Liver (tissue), 3 donors: ENCODE measurements at regions not wholly inside any gene's neighbourhood (a gene's known extent, or its start where the extent isn't known, plus 50 kb on each side); places are given as distances from the start of the nearest gene placed in this dataset.

Experiments used
- EGR1 ChIP-seq, 2 donors: IDR thresholded peaks; 2 replicates each; pipeline ENCODE4 v1.6.1; 2016 to 2018; ENCODE audit warnings: antibody characterized with exemption in 2 of 2, low read depth in 2 of 2
- GABPA ChIP-seq, 2 donors: IDR thresholded peaks in 1 of 2; conservative IDR thresholded peaks in 1 of 2; 2 replicates each; pipeline ENCODE4 v1.6.1; 2016; ENCODE audit warnings: antibody characterized with exemption in 2 of 2, mild to moderate bottlenecking in 1 of 2, moderate library complexity in 1 of 2
- RAD21 ChIP-seq, 2 donors: IDR thresholded peaks; 2 replicates each; pipeline ENCODE4 v1.6.1; 2016; ENCODE audit warnings: antibody characterized with exemption in 2 of 2, mild to moderate bottlenecking in 2 of 2
- RXRA ChIP-seq, 2 donors: IDR thresholded peaks; 2 replicates each; pipeline ENCODE4 v1.6.1; 2017 to 2018; ENCODE audit warnings: antibody characterized with exemption in 2 of 2, mild to moderate bottlenecking in 1 of 2
- SP1 ChIP-seq: IDR thresholded peaks from 2 replicates; pipeline ENCODE4 v1.6.1; 2018; ENCODE audit warnings: antibody characterized with exemption, mild to moderate bottlenecking
- TAF1 ChIP-seq: conservative IDR thresholded peaks from 2 replicates; pipeline ENCODE4 v1.6.1; 2016; ENCODE audit warnings: antibody characterized with exemption, mild to moderate bottlenecking
- YY1 ChIP-seq: IDR thresholded peaks from 2 replicates; pipeline ENCODE4 v1.6.1; 2016; ENCODE audit warnings: antibody characterized with exemption, mild to moderate bottlenecking
- TF ChIP-seq, protein P1 (sequence below): fragments of 150-350 bp; IDR thresholded peaks from 2 replicates; pipeline ENCODE4 v1.5.1; 2017; ENCODE audit warnings: improper control_type of control experiment, low read depth, low read length; ENCODE audit not compliant: missing input control
- TF ChIP-seq, protein P2 (sequence below): IDR thresholded peaks from 2 replicates; pipeline ENCODE4 v1.6.1; 2016; ENCODE audit warnings: antibody characterized with exemption, mild to moderate bottlenecking
- TF ChIP-seq, protein P3 (sequence below): IDR thresholded peaks from 2 replicates; pipeline ENCODE4 v1.6.1; 2016; ENCODE audit warnings: antibody characterized with exemption
- TF ChIP-seq, protein P4 (sequence below): IDR thresholded peaks from 2 replicates; pipeline ENCODE4 v1.6.1; 2016; ENCODE audit warnings: antibody characterized with exemption
- TF ChIP-seq, protein P5 (sequence below): IDR thresholded peaks from 2 replicates; pipeline ENCODE4 v1.6.1; 2016; ENCODE audit warnings: antibody characterized with exemption
- donor health status: healthy.
- donor health status: healthy.

DNA sequence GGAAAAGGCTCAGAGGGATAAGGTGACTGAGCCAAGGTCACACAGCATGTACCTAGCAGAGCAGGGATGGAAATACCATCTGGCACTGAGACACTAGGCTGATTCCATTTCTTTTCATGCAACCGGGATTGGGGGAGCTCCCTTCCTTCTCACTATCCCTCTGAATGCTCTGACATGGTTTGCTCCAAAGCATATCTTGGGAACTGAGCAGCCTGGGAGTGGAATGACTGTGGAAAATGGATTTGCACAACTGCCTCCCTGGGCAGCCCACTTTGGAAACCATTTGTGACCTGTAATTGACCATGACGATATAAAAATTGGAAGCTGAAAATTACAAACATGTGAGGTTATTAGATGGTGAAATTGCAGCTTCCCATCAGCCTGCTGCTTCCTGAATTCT, 309.0 kb upstream of the CHD6 start:
- TF ChIP-seq, protein P1, sequence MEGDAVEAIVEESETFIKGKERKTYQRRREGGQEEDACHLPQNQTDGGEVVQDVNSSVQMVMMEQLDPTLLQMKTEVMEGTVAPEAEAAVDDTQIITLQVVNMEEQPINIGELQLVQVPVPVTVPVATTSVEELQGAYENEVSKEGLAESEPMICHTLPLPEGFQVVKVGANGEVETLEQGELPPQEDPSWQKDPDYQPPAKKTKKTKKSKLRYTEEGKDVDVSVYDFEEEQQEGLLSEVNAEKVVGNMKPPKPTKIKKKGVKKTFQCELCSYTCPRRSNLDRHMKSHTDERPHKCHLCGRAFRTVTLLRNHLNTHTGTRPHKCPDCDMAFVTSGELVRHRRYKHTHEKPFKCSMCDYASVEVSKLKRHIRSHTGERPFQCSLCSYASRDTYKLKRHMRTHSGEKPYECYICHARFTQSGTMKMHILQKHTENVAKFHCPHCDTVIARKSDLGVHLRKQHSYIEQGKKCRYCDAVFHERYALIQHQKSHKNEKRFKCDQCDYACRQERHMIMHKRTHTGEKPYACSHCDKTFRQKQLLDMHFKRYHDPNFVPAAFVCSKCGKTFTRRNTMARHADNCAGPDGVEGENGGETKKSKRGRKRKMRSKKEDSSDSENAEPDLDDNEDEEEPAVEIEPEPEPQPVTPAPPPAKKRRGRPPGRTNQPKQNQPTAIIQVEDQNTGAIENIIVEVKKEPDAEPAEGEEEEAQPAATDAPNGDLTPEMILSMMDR = no peak
- TF ChIP-seq, protein P2, sequence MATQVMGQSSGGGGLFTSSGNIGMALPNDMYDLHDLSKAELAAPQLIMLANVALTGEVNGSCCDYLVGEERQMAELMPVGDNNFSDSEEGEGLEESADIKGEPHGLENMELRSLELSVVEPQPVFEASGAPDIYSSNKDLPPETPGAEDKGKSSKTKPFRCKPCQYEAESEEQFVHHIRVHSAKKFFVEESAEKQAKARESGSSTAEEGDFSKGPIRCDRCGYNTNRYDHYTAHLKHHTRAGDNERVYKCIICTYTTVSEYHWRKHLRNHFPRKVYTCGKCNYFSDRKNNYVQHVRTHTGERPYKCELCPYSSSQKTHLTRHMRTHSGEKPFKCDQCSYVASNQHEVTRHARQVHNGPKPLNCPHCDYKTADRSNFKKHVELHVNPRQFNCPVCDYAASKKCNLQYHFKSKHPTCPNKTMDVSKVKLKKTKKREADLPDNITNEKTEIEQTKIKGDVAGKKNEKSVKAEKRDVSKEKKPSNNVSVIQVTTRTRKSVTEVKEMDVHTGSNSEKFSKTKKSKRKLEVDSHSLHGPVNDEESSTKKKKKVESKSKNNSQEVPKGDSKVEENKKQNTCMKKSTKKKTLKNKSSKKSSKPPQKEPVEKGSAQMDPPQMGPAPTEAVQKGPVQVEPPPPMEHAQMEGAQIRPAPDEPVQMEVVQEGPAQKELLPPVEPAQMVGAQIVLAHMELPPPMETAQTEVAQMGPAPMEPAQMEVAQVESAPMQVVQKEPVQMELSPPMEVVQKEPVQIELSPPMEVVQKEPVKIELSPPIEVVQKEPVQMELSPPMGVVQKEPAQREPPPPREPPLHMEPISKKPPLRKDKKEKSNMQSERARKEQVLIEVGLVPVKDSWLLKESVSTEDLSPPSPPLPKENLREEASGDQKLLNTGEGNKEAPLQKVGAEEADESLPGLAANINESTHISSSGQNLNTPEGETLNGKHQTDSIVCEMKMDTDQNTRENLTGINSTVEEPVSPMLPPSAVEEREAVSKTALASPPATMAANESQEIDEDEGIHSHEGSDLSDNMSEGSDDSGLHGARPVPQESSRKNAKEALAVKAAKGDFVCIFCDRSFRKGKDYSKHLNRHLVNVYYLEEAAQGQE = no peak
- TF ChIP-seq SP1 (no peak), EGR1 (IDR thresholded peaks at IDR 0.05; ENCODE audit: low read depth in 2 of 2) (no peak), TAF1 (no peak), YY1 (no peak), GABPA (IDR thresholded peaks at IDR 0.05 in 1 of 2, conservative IDR thresholded peaks at IDR 0.05 in 1 of 2) (no peak), RAD21 (IDR thresholded peaks at IDR 0.05) (no peak), RXRA (IDR thresholded peaks at IDR 0.05) (no peak)
- TF ChIP-seq, protein P3, sequence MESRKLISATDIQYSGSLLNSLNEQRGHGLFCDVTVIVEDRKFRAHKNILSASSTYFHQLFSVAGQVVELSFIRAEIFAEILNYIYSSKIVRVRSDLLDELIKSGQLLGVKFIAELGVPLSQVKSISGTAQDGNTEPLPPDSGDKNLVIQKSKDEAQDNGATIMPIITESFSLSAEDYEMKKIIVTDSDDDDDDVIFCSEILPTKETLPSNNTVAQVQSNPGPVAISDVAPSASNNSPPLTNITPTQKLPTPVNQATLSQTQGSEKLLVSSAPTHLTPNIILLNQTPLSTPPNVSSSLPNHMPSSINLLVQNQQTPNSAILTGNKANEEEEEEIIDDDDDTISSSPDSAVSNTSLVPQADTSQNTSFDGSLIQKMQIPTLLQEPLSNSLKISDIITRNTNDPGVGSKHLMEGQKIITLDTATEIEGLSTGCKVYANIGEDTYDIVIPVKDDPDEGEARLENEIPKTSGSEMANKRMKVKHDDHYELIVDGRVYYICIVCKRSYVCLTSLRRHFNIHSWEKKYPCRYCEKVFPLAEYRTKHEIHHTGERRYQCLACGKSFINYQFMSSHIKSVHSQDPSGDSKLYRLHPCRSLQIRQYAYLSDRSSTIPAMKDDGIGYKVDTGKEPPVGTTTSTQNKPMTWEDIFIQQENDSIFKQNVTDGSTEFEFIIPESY = no peak
- TF ChIP-seq, protein P4, sequence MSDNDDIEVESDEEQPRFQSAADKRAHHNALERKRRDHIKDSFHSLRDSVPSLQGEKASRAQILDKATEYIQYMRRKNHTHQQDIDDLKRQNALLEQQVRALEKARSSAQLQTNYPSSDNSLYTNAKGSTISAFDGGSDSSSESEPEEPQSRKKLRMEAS = no peak
- TF ChIP-seq, protein P5, sequence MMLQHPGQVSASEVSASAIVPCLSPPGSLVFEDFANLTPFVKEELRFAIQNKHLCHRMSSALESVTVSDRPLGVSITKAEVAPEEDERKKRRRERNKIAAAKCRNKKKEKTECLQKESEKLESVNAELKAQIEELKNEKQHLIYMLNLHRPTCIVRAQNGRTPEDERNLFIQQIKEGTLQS = no peak
